GM12878 (cell line): ENCODE measurements at regions not wholly inside any gene's neighbourhood (a gene's known extent, or its start where the extent isn't known, plus 50 kb on each side); places are given as distances from the start of the nearest gene placed in this dataset.

Source experiments
- ATAC-seq: fragments of 200-7000 bp; cut with Tn5 transposase; 3 replicates; pipeline ENCODE4 v1.9.1; 2020; ENCODE audit warnings: mild to moderate bottlenecking, moderate library complexity
- BruUV-seq: library from RNA; stranded (reverse); fragments of 400-500 nt; replicated peaks from 2 replicates; lab custom pipeline; 2021; lab: Mats Ljungman, UMichigan
- CTCF ChIA-PET: fragments of 300-600 bp; sonication (Branson Sonifier 250); formaldehyde crosslinking; extraction: SDS; loops from one replicate; lab custom pipeline; 2021; ENCODE audit warnings: inconsistent platforms; lab: Yijun Ruan, JAX
- POLR2A ChIA-PET: fragments of 350-600 bp; formaldehyde crosslinking; extraction: SDS; loops from one replicate; lab custom pipeline; 2021; ENCODE audit warnings: inconsistent platforms; lab: Charles Lee
- RAD21 ChIA-PET: fragments of 300-600 bp; sonication (Branson Sonifier 250); formaldehyde crosslinking; loops from one replicate; lab custom pipeline; 2023; ENCODE audit warnings: antibody characterized with exemption; ENCODE audit not compliant: unreplicated experiment; lab: Charles Lee
- SMC1A ChIA-PET: fragments of 300-600 bp; sonication (Branson Sonifier 250); formaldehyde crosslinking; loops from one replicate; lab custom pipeline; 2023; ENCODE audit not compliant: unreplicated experiment, uncharacterized antibody; lab: Charles Lee
- DNase-seq: peaks from one replicate; pipeline ENCODE4 v3.0.0-alpha.2; 2011; ENCODE audit warnings: low read depth, low spot score
- FAIRE-seq: peaks from 3 replicates; lab custom pipeline; 2011; peaks lifted over from hg19 to GRCh38; lab: Jason Lieb, UNC
- H2AFZ ChIP-seq: 2 replicates; pipeline ENCODE4 v1.6.0; 2011; ENCODE audit warnings: low read depth, low read length, control low read depth; ENCODE audit not compliant: control insufficient read depth
- H3K27ac ChIP-seq: 2 replicates; pipeline ENCODE4 v1.5.1; 2011; ENCODE audit warnings: control low read depth; ENCODE audit not compliant: control insufficient read depth, insufficient read depth
- H3K27me3 ChIP-seq, 2 experiments: replicated peaks in 1 of 2; 2 replicates each; pipeline versions ENCODE4 v1.6.0 to v1.6.1; 2011; ENCODE audit warnings: low read length in 1 of 2; ENCODE audit not compliant: control insufficient read depth in 2 of 2, insufficient read depth in 2 of 2
- H3K36me3 ChIP-seq, 2 experiments: 2 replicates each; pipeline ENCODE4 v1.5.1; 2011; ENCODE audit warnings: low read length in 1 of 2; ENCODE audit not compliant: control insufficient read depth in 2 of 2, insufficient read depth in 2 of 2
- H3K4me1 ChIP-seq: 2 replicates; pipeline ENCODE4 v1.6.1; 2011; ENCODE audit warnings: mild to moderate bottlenecking, low read length, moderate library complexity, mixed read lengths; ENCODE audit not compliant: control insufficient read depth, insufficient read depth
- H3K4me2 ChIP-seq: 2 replicates; pipeline ENCODE4 v1.6.0; 2011; ENCODE audit warnings: control low read depth; ENCODE audit not compliant: control insufficient read depth, insufficient read depth
- H3K4me3 ChIP-seq: fragments of 200-600 bp; sonication (generic); 2 replicates; pipeline ENCODE4 v1.5.1; 2016
- H3K79me2 ChIP-seq: 2 replicates; pipeline ENCODE4 v1.6.0; 2011; ENCODE audit warnings: low read length; ENCODE audit not compliant: control insufficient read depth, insufficient read depth
- H3K9ac ChIP-seq: 2 replicates; pipeline ENCODE4 v1.8.0; 2011; ENCODE audit warnings: low read length, control low read depth, mixed read lengths; ENCODE audit not compliant: control insufficient read depth, insufficient read depth
- H3K9me3 ChIP-seq: replicated peaks from 3 replicates; pipeline ENCODE4 v1.5.1; 2011; ENCODE audit warnings: mild to moderate bottlenecking, low read length; ENCODE audit not compliant: control insufficient read depth, insufficient read depth
- H4K20me1 ChIP-seq: 2 replicates; pipeline ENCODE4 v1.6.0; 2011; ENCODE audit not compliant: control insufficient read depth, insufficient read depth
- ATF3 ChIP-seq: IDR thresholded peaks from 2 replicates; pipeline ENCODE4 v1.6.1; 2011; ENCODE audit warnings: low read depth, mild to moderate bottlenecking, low read length, moderate library complexity, borderline replicate concordance; ENCODE audit errors: extremely low read depth
- ATF7 ChIP-seq: fragments of 450-650 bp; IDR thresholded peaks from 2 replicates; pipeline ENCODE4 v1.6.1; 2016; ENCODE audit warnings: low read depth, mild to moderate bottlenecking
- BHLHE40 ChIP-seq, 2 experiments: fragments of 450-650 bp in 1 of 2; IDR thresholded peaks; 2 replicates each; pipeline ENCODE4 v1.6.1; 2011 to 2017; ENCODE audit warnings: low read depth in 2 of 2, borderline replicate concordance in 1 of 2, improper control_type of control experiment in 1 of 2, low read length in 1 of 2, mild to moderate bottlenecking in 1 of 2
- CHD2 ChIP-seq: IDR thresholded peaks from 2 replicates; pipeline ENCODE4 v1.6.1; 2011; ENCODE audit warnings: low read depth, low read length, improper control_type of control experiment, borderline replicate concordance
- DPF2 ChIP-seq: fragments of 450-650 bp; IDR thresholded peaks from 2 replicates; pipeline ENCODE4 v1.6.1; 2017; ENCODE audit warnings: mild to moderate bottlenecking
- ESRRA ChIP-seq: IDR thresholded peaks from 2 replicates; pipeline ENCODE4 v1.6.1; 2012; ENCODE audit warnings: mild to moderate bottlenecking, low read length, improper control_type of control experiment
- IKZF2 ChIP-seq, 2 experiments: fragments of 450-650 bp; IDR thresholded peaks; 2 replicates each; pipeline ENCODE4 v1.6.1; 2017; ENCODE audit warnings: mild to moderate bottlenecking in 2 of 2, moderate library complexity in 2 of 2
- IRF5 ChIP-seq: fragments of 450-650 bp; IDR thresholded peaks from 2 replicates; pipeline ENCODE4 v1.6.1; 2017; ENCODE audit warnings: borderline replicate concordance
- KAT2A ChIP-seq: conservative IDR thresholded peaks from 2 replicates; pipeline ENCODE4 v1.6.1; 2011; ENCODE audit warnings: low read depth, low read length; ENCODE audit not compliant: control insufficient read depth
- NBN ChIP-seq: fragments of 450-650 bp; IDR thresholded peaks from 2 replicates; pipeline ENCODE4 v1.6.1; 2016
- NR2C1 ChIP-seq: fragments of 450-650 bp; IDR thresholded peaks from 2 replicates; pipeline ENCODE4 v1.6.1; 2017; ENCODE audit warnings: antibody characterized with exemption, mild to moderate bottlenecking, moderate library complexity
- PML ChIP-seq: IDR thresholded peaks from 2 replicates; pipeline ENCODE4 v1.6.1; 2012; ENCODE audit warnings: low read length, inconsistent platforms
- RELA ChIP-seq: fragments of 450-650 bp; IDR thresholded peaks from 2 replicates; pipeline ENCODE4 v1.8.0; 2014; ENCODE audit warnings: borderline replicate concordance; ENCODE audit not compliant: partially characterized antibody
- SP1 ChIP-seq: IDR thresholded peaks from one replicate; pipeline ENCODE4 v1.6.1; 2011; ENCODE audit warnings: low read depth, low read length
- STAT1 ChIP-seq: fragments of 450-650 bp; conservative IDR thresholded peaks from 2 replicates; pipeline ENCODE4 v1.6.1; 2014; ENCODE audit warnings: antibody characterized with exemption, mild to moderate bottlenecking
- STAT3 ChIP-seq: IDR thresholded peaks from 2 replicates; pipeline ENCODE4 v1.6.1; 2011; ENCODE audit warnings: low read depth, low read length, improper control_type of control experiment
- TCF12 ChIP-seq: IDR thresholded peaks from 2 replicates; pipeline ENCODE4 v1.6.1; 2011; ENCODE audit warnings: low read depth, mild to moderate bottlenecking, low read length
- ZBTB40 ChIP-seq: fragments of 450-650 bp; IDR thresholded peaks from 2 replicates; pipeline ENCODE4 v1.6.1; 2016; ENCODE audit warnings: mild to moderate bottlenecking, moderate library complexity, borderline replicate concordance
- WGBS: methylation state at CpG from one replicate; pipeline ENCODE4 v1.1.6; 2016; ENCODE audit warnings: low lambda C conversion rate; ENCODE audit not compliant: insufficient replicate concordance, insufficient coverage; ENCODE audit errors: missing lambda C conversion rate; 5-methylcytosine and 5-hydroxymethylcytosine counted together
- in situ Hi-C: fragments of 300-500 bp; cut with MboI; formaldehyde crosslinking; loops from 9 replicates; pipeline ENCODE4 v1.14.3; 2018; ENCODE audit warnings: mixed read lengths
- intact Hi-C: fragments of 100-400 bp; cut with micrococcal nuclease; formaldehyde crosslinking; loops from one replicate; pipeline ENCODE4 v1.14.2; 2022; ENCODE audit not compliant: unreplicated experiment

GRCh38 chr13:112236539-112237197 lies 139.5 kb upstream of the SPACA7 start:
- BruUV-seq, result no TSS peak
- Histone ChIP-seq H3K27ac (no peak overlapping the region), H2AFZ (no peak overlapping the region), H4K20me1 (no peaks in the 10 kb centered on the region), H3K27me3 (no peaks in the 10 kb centered on the region), H3K4me2 (no peak overlapping the region), H3K4me3 (no peak overlapping the region), H3K36me3 (no peaks in the 10 kb centered on the region), H3K9ac (no peak overlapping the region), H3K9me3 (no peaks in the 10 kb centered on the region; the same call in 2 of the 3 replicates), H3K4me1 (no peaks in the 10 kb centered on the region), H3K79me2 (no peaks in the 10 kb centered on the region)
- ChIA-PET CTCF (no interaction called here), RAD21 (no interaction called here), POLR2A (no interaction called here), SMC1A (no interaction called here)
- DNase-seq (no peak), FAIRE-seq (no peak), ATAC-seq (no peak)
- intact Hi-C loops (no loop called here), in situ Hi-C loops (no loop called here)
- WGBS, result 11% methylated on average over 11 of the region's 11 CpGs
- TF ChIP-seq RELA, result no peak
- TF ChIP-seq IRF5, result no peak
- no peak for TF ChIP-seq ATF3
- no peak for TF ChIP-seq SP1
- no peak for TF ChIP-seq DPF2
- no peak for TF ChIP-seq NBN
- no peak for TF ChIP-seq CHD2
- TF ChIP-seq NR2C1, result no peak
- no peak for TF ChIP-seq ATF7
- no peak for TF ChIP-seq STAT3
- no peak for TF ChIP-seq IKZF2 (IDR thresholded peaks at IDR 0.05)
- TF ChIP-seq KAT2A, result no peak
- no peak for TF ChIP-seq ZBTB40
- TF ChIP-seq PML, result no peak
- TF ChIP-seq TCF12, result no peak
- TF ChIP-seq ESRRA, result no peak
- TF ChIP-seq STAT1, result no peak
- TF ChIP-seq BHLHE40 (IDR thresholded peaks at IDR 0.05; ENCODE audit: borderline replicate concordance in 1 of 2, low read depth in 2 of 2, low read length in 1 of 2), result no peak
